HepG2 (cell line): ENCODE measurements at regions not wholly inside any gene's neighbourhood (a gene's known extent, or its start where the extent isn't known, plus 50 kb on each side); places are given as distances from the start of the nearest gene placed in this dataset.

ENCODE experiments used
- DPF2 ChIP-seq: sonication (generic); formaldehyde crosslinking; IDR thresholded peaks from 2 replicates; pipeline ENCODE4 v1.4.0; 2020; ENCODE audit warnings: mild to moderate bottlenecking, low read depth, missing genetic modification reagents, borderline replicate concordance
- HHEX ChIP-seq: IDR thresholded peaks from 2 replicates; pipeline ENCODE4 v1.6.1; 2016; ENCODE audit warnings: control low read depth
- KDM1A ChIP-seq: IDR thresholded peaks from 2 replicates; pipeline ENCODE4 v1.6.1; 2016; ENCODE audit warnings: missing compliant biosample characterization
- NBN ChIP-seq: fragments of 450-650 bp; conservative IDR thresholded peaks from 2 replicates; pipeline ENCODE4 v1.6.1; 2017
- NCOA1 ChIP-seq: sonication (generic); formaldehyde crosslinking; IDR thresholded peaks from 2 replicates; pipeline ENCODE4 v1.9.0; 2021; ENCODE audit warnings: missing genetic modification reagents
- SIX1 ChIP-seq: sonication (generic); formaldehyde crosslinking; IDR thresholded peaks from 2 replicates; pipeline ENCODE4 v1.4.0; 2020; ENCODE audit warnings: missing genetic modification reagents, borderline replicate concordance
- TFE3 ChIP-seq: IDR thresholded peaks from 2 replicates; pipeline ENCODE4 v1.6.1; 2016
- ZBTB1 ChIP-seq: sonication (generic); formaldehyde crosslinking; IDR thresholded peaks from 2 replicates; pipeline ENCODE4 v1.4.0; 2020; ENCODE audit warnings: missing genetic modification reagents, borderline replicate concordance
- ZMYM4 ChIP-seq: sonication (generic); formaldehyde crosslinking; IDR thresholded peaks from 2 replicates; pipeline ENCODE4 v1.8.1; 2023; ENCODE audit warnings: mild to moderate bottlenecking, missing genetic modification reagents
- ZNF282 ChIP-seq: fragments of 450-650 bp; IDR thresholded peaks from 2 replicates; pipeline ENCODE4 v1.6.1; 2018; ENCODE audit not compliant: partially characterized antibody
- ZNF3 ChIP-seq: IDR thresholded peaks from 2 replicates; pipeline ENCODE4 v1.7.0; 2017; ENCODE audit warnings: inconsistent platforms
- ZNF761 ChIP-seq: sonication (generic); formaldehyde crosslinking; conservative IDR thresholded peaks from 2 replicates; pipeline ENCODE4 v1.4.0; 2020; ENCODE audit warnings: mild to moderate bottlenecking, missing genetic modification reagents

- TF ChIP-seq SIX1 (CRISPR knock-in tag), result no peak
- TF ChIP-seq NCOA1 (CRISPR knock-in tag), result no peak
- no peak for TF ChIP-seq ZBTB1 (CRISPR knock-in tag)
- TF ChIP-seq KDM1A (CRISPR knock-in tag), result no peak
- TF ChIP-seq ZNF282, result no peak
- TF ChIP-seq HHEX (CRISPR knock-in tag), result no peak
- TF ChIP-seq ZNF3 (CRISPR knock-in tag), result no peak
- no peak for TF ChIP-seq DPF2 (CRISPR knock-in tag)
- no peak for TF ChIP-seq TFE3 (CRISPR knock-in tag)
- no peak for TF ChIP-seq ZNF761
- no peak for TF ChIP-seq NBN
- no peak for TF ChIP-seq ZMYM4 (CRISPR knock-in tag)
Measured at GRCh38 chr3:152662157-152662556, 172.8 kb upstream of the P2RY1 start.
